Neural cell (in vitro differentiated cells): ENCODE measurements at regions not wholly inside any gene's neighbourhood (a gene's known extent, or its start where the extent isn't known, plus 50 kb on each side); places are given as distances from the start of the nearest gene placed in this dataset.

Source experiments
- H2AFZ ChIP-seq: fragments of 200-600, 300-800 bp; sonication (generic), shearing (Covaris generic); 2 replicates; pipeline ENCODE4 v1.6.0; 2014; ENCODE audit warnings: low read depth, mild to moderate bottlenecking, antibody characterized with exemption, low read length, moderate library complexity
- H3F3A ChIP-seq: fragments of 200-600 bp; shearing (Covaris generic); 2 replicates; pipeline ENCODE4 v1.6.1; 2016; ENCODE audit warnings: mild to moderate bottlenecking, moderate library complexity, mixed read lengths, antibody characterized with exemption, low read length; ENCODE audit not compliant: insufficient read depth, poor library complexity, severe bottlenecking
- H3K27ac ChIP-seq: fragments of 200-600, 300-800 bp; sonication (generic), shearing (Covaris generic); 2 replicates; pipeline ENCODE4 v1.5.1; 2014; ENCODE audit warnings: mild to moderate bottlenecking, low read length, moderate library complexity
- H3K27me3 ChIP-seq: fragments of 300-800, 200-600 bp; sonication (generic), shearing (Covaris generic); 2 replicates; pipeline ENCODE4 v1.6.0; 2014; ENCODE audit warnings: mild to moderate bottlenecking, low read depth, low read length, moderate library complexity; ENCODE audit not compliant: insufficient read depth
- H3K36me3 ChIP-seq: fragments of 300-800, 200-600 bp; sonication (generic), shearing (Covaris generic); 2 replicates; pipeline ENCODE4 v1.5.1; 2014; ENCODE audit warnings: mild to moderate bottlenecking, antibody characterized with exemption, low read length, moderate library complexity; ENCODE audit not compliant: insufficient read depth
- H3K4me2 ChIP-seq: fragments of 300-800, 200-600 bp; sonication (generic), shearing (Covaris generic); 2 replicates; pipeline ENCODE4 v1.6.0; 2014; ENCODE audit warnings: mild to moderate bottlenecking, low read length
- H3K4me3 ChIP-seq: fragments of 300-800, 200-600 bp; sonication (generic), shearing (Covaris generic); 2 replicates; pipeline ENCODE4 v1.5.1; 2014; ENCODE audit warnings: mild to moderate bottlenecking, low read length, moderate library complexity
- H3K79me2 ChIP-seq: fragments of 200-600 bp; shearing (Covaris generic); replicated peaks from 2 replicates; pipeline ENCODE4 v1.6.0; 2014; ENCODE audit warnings: mild to moderate bottlenecking, low read length, moderate library complexity; ENCODE audit not compliant: insufficient read depth
- H3K9ac ChIP-seq: fragments of 300-800, 200-600 bp; sonication (generic), shearing (Covaris generic); 2 replicates; pipeline ENCODE4 v1.6.1; 2016; ENCODE audit warnings: mild to moderate bottlenecking, low read length, mixed read lengths
- H3K9me2 ChIP-seq: fragments of 200-600 bp; shearing (Covaris generic); 2 replicates; pipeline ENCODE4 v1.6.1; 2016; ENCODE audit warnings: mild to moderate bottlenecking, low read length, mixed read lengths; ENCODE audit not compliant: insufficient read depth
- H3K9me3 ChIP-seq: fragments of 200-600, 300-800 bp; sonication (generic), shearing (Covaris generic); 2 replicates; pipeline ENCODE4 v1.6.1; 2016; ENCODE audit warnings: mild to moderate bottlenecking, mixed run types, low read length, moderate library complexity, mixed read lengths
- H4K20me1 ChIP-seq: fragments of 200-600 bp; shearing (Covaris generic); 2 replicates; pipeline ENCODE4 v1.6.1; 2016; ENCODE audit warnings: mild to moderate bottlenecking, mixed run types; ENCODE audit not compliant: insufficient read depth
- EP300 ChIP-seq: fragments of 450-650 bp; conservative IDR thresholded peaks from 2 replicates; pipeline ENCODE4 v1.6.1; 2014; ENCODE audit warnings: antibody characterized with exemption, mild to moderate bottlenecking, moderate library complexity; ENCODE audit not compliant: poor library complexity, severe bottlenecking
- EZH2 ChIP-seq: fragments of 200-600, 300-800 bp; shearing (Covaris generic), sonication (generic); IDR thresholded peaks from 2 replicates; pipeline ENCODE4 v1.6.1; 2014; ENCODE audit warnings: antibody characterized with exemption, low read length, borderline replicate concordance, mild to moderate bottlenecking; ENCODE audit not compliant: insufficient read depth, poor library complexity, severe bottlenecking
- MXI1 ChIP-seq: fragments of 450-650 bp; conservative IDR thresholded peaks from 2 replicates; pipeline ENCODE4 v1.6.1; 2014; ENCODE audit warnings: antibody characterized with exemption, mild to moderate bottlenecking; ENCODE audit not compliant: poor library complexity, severe bottlenecking
- POLR2AphosphoS5 ChIP-seq: IDR thresholded peaks from 2 replicates; pipeline ENCODE4 v1.6.1; 2012
- RAD21 ChIP-seq: fragments of 450-650 bp; conservative IDR thresholded peaks from 2 replicates; pipeline ENCODE4 v1.6.1; 2014; ENCODE audit warnings: antibody characterized with exemption, mild to moderate bottlenecking, moderate library complexity
- SMC3 ChIP-seq: fragments of 450-650 bp; conservative IDR thresholded peaks from 2 replicates; pipeline ENCODE4 v1.6.1; 2014; ENCODE audit warnings: antibody characterized with exemption, mild to moderate bottlenecking, moderate library complexity; ENCODE audit not compliant: poor library complexity
- TAF1 ChIP-seq: IDR thresholded peaks from 2 replicates; pipeline ENCODE4 v1.6.1; 2012; ENCODE audit warnings: low read depth
- TF ChIP-seq, protein P1 (sequence below): IDR thresholded peaks from 2 replicates; pipeline ENCODE4 v1.6.1; 2012; ENCODE audit warnings: borderline replicate concordance
- TF ChIP-seq, protein P2 (sequence below): fragments of 450-650 bp; IDR thresholded peaks from 2 replicates; pipeline ENCODE4 v1.5.1; 2014; ENCODE audit warnings: antibody characterized with exemption, mild to moderate bottlenecking, moderate library complexity; ENCODE audit not compliant: poor library complexity, severe bottlenecking

- Histone ChIP-seq H3K9me2 (no peaks in the 10 kb centered on the region), H3K27ac (no peak overlapping the region), H3K9ac (no peak overlapping the region), H4K20me1 (no peaks in the 10 kb centered on the region), H3F3A (no peaks in the 10 kb centered on the region), H3K27me3 (no peaks in the 10 kb centered on the region), H3K79me2 (no peaks in the 10 kb centered on the region), H3K36me3 (no peaks in the 10 kb centered on the region), H3K4me2 (no peak overlapping the region), H3K9me3 (no peaks in the 10 kb centered on the region), H2AFZ (no peak overlapping the region), H3K4me3 (no peak overlapping the region)
- TF ChIP-seq TAF1 (no peak), EZH2 (no peak), RAD21 (no peak), POLR2AphosphoS5 (no peak), SMC3 (no peak), EP300 (no peak), MXI1 (no peak)
- TF ChIP-seq, protein P1, sequence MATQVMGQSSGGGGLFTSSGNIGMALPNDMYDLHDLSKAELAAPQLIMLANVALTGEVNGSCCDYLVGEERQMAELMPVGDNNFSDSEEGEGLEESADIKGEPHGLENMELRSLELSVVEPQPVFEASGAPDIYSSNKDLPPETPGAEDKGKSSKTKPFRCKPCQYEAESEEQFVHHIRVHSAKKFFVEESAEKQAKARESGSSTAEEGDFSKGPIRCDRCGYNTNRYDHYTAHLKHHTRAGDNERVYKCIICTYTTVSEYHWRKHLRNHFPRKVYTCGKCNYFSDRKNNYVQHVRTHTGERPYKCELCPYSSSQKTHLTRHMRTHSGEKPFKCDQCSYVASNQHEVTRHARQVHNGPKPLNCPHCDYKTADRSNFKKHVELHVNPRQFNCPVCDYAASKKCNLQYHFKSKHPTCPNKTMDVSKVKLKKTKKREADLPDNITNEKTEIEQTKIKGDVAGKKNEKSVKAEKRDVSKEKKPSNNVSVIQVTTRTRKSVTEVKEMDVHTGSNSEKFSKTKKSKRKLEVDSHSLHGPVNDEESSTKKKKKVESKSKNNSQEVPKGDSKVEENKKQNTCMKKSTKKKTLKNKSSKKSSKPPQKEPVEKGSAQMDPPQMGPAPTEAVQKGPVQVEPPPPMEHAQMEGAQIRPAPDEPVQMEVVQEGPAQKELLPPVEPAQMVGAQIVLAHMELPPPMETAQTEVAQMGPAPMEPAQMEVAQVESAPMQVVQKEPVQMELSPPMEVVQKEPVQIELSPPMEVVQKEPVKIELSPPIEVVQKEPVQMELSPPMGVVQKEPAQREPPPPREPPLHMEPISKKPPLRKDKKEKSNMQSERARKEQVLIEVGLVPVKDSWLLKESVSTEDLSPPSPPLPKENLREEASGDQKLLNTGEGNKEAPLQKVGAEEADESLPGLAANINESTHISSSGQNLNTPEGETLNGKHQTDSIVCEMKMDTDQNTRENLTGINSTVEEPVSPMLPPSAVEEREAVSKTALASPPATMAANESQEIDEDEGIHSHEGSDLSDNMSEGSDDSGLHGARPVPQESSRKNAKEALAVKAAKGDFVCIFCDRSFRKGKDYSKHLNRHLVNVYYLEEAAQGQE = no peak
- TF ChIP-seq, protein P2, sequence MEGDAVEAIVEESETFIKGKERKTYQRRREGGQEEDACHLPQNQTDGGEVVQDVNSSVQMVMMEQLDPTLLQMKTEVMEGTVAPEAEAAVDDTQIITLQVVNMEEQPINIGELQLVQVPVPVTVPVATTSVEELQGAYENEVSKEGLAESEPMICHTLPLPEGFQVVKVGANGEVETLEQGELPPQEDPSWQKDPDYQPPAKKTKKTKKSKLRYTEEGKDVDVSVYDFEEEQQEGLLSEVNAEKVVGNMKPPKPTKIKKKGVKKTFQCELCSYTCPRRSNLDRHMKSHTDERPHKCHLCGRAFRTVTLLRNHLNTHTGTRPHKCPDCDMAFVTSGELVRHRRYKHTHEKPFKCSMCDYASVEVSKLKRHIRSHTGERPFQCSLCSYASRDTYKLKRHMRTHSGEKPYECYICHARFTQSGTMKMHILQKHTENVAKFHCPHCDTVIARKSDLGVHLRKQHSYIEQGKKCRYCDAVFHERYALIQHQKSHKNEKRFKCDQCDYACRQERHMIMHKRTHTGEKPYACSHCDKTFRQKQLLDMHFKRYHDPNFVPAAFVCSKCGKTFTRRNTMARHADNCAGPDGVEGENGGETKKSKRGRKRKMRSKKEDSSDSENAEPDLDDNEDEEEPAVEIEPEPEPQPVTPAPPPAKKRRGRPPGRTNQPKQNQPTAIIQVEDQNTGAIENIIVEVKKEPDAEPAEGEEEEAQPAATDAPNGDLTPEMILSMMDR = no peak
Measured at GRCh38 chr22:48783821-48784266, 1043.8 kb downstream of the BRD1 start.

- H3F3A ChIP-seq = no peaks in the 10 kb centered on the region
- H3K9me3 ChIP-seq = no peaks in the 10 kb centered on the region
- no peak overlapping the region for H3K4me2 ChIP-seq
- H3K27ac ChIP-seq = no peak overlapping the region
- TF ChIP-seq SMC3 = no peak
- TF ChIP-seq EZH2 = no peak
- TF ChIP-seq, protein P2 = peak; percentile 31
- no peak for TF ChIP-seq EP300
- TF ChIP-seq POLR2AphosphoS5 = no peak
- H2AFZ ChIP-seq = no peak overlapping the region
- no peaks in the 10 kb centered on the region for H3K27me3 ChIP-seq
- H3K79me2 ChIP-seq = no peaks in the 10 kb centered on the region
- no peak overlapping the region for H3K9ac ChIP-seq
- H3K36me3 ChIP-seq = no peaks in the 10 kb centered on the region
- H3K4me3 ChIP-seq = no peak overlapping the region
- no peaks in the 10 kb centered on the region for H3K9me2 ChIP-seq
- no peaks in the 10 kb centered on the region for H4K20me1 ChIP-seq
Measured at GRCh38 chr22:48782811-48783511, 1044.7 kb downstream of the BRD1 start.
